Endothelial cell of umbilical vein (primary cell): ENCODE measurements at regions not wholly inside any gene's neighbourhood (a gene's known extent, or its start where the extent isn't known, plus 50 kb on each side); places are given as distances from the start of the nearest gene placed in this dataset.

Experiments used
- BruUV-seq: library from RNA; stranded (reverse); fragments of 400-500 nt; replicated peaks from 2 replicates; lab custom pipeline; 2021; lab: Mats Ljungman, UMichigan
- CTCF ChIA-PET: fragments of 300-600, 350-600 bp; sonication (Branson Sonifier 250); formaldehyde crosslinking; loops from one replicate; lab custom pipeline; 2021; ENCODE audit warnings: antibody characterized with exemption, inconsistent platforms; lab: Charles Lee
- POLR2A ChIA-PET: fragments of 300-600, 350-600 bp; sonication (Branson Sonifier 250); formaldehyde crosslinking; loops from one replicate; lab custom pipeline; 2021; ENCODE audit warnings: antibody characterized with exemption, inconsistent platforms; lab: Charles Lee
- DNase-seq: peaks from one replicate; pipeline ENCODE4 v3.0.0-alpha.2; 2011; ENCODE audit warnings: low read depth, low spot score
- FAIRE-seq: peaks from 2 replicates; lab custom pipeline; 2011; peaks lifted over from hg19 to GRCh38; lab: Jason Lieb, UNC
- H2AFZ ChIP-seq: 2 replicates; pipeline ENCODE4 v1.6.0; 2012; ENCODE audit warnings: low read depth, low read length, control low read depth, inconsistent platforms
- H3K27ac ChIP-seq: 2 replicates; pipeline ENCODE4 v1.5.1; 2011; ENCODE audit warnings: low read depth, mild to moderate bottlenecking, control low read depth, low read length, moderate library complexity; ENCODE audit not compliant: insufficient read depth
- H3K27me3 ChIP-seq, 2 experiments: 2 replicates each; pipeline versions ENCODE4 v1.6.0 to v1.6.1; 2011; ENCODE audit warnings: low read length in 2 of 2, mixed read lengths in 1 of 2; ENCODE audit not compliant: control insufficient read depth in 2 of 2, insufficient read depth in 2 of 2
- H3K36me3 ChIP-seq, 2 experiments: 2 replicates in 1 of 2; 3 replicates in 1 of 2; pipeline ENCODE4 v1.5.1; 2011; ENCODE audit warnings: low read length in 2 of 2, mild to moderate bottlenecking in 1 of 2, moderate library complexity in 1 of 2; ENCODE audit not compliant: control insufficient read depth in 2 of 2, insufficient read depth in 2 of 2; ENCODE audit errors: extremely low read depth in 1 of 2
- H3K4me1 ChIP-seq: 3 replicates; pipeline ENCODE4 v1.5.1; 2011; ENCODE audit warnings: mild to moderate bottlenecking, low read length; ENCODE audit not compliant: control insufficient read depth, insufficient read depth; ENCODE audit errors: extremely low read depth
- H3K4me2 ChIP-seq: 2 replicates; pipeline ENCODE4 v1.6.1; 2011; ENCODE audit warnings: low read length, control low read depth, mixed read lengths; ENCODE audit not compliant: insufficient read depth
- H3K4me3 ChIP-seq, 3 experiments: fragments of 200-600 bp in 1 of 3; sonication (generic), shearing (Covaris generic) in 1 of 3; replicated peaks in 1 of 3; 2 replicates each; pipeline ENCODE4 v1.5.1; 2011 to 2016; ENCODE audit warnings: control low read depth in 3 of 3, low read length in 3 of 3, mild to moderate bottlenecking in 2 of 3, inconsistent platforms in 1 of 3, low read depth in 1 of 3, moderate library complexity in 1 of 3; ENCODE audit not compliant: insufficient read depth in 1 of 3
- H3K79me2 ChIP-seq: 2 replicates; pipeline ENCODE4 v1.6.0; 2012; ENCODE audit warnings: low read length, inconsistent platforms; ENCODE audit not compliant: control insufficient read depth, insufficient read depth
- H3K9ac ChIP-seq: replicated peaks from 2 replicates; pipeline ENCODE3; 2011; ENCODE audit warnings: low read length, control low read depth; ENCODE audit not compliant: insufficient read depth; ENCODE audit errors: extremely low read depth
- H3K9me1 ChIP-seq: replicated peaks from 3 replicates; pipeline ENCODE4 v1.6.0; 2011; ENCODE audit warnings: mild to moderate bottlenecking, low read length; ENCODE audit not compliant: control insufficient read depth, insufficient read depth; ENCODE audit errors: extremely low read depth
- H3K9me3 ChIP-seq: replicated peaks from 2 replicates; pipeline ENCODE4 v1.5.1; 2012; ENCODE audit warnings: low read length, inconsistent platforms; ENCODE audit not compliant: control insufficient read depth, insufficient read depth
- H4K20me1 ChIP-seq: replicated peaks from 2 replicates; pipeline ENCODE3; 2011; ENCODE audit warnings: mild to moderate bottlenecking, low read length; ENCODE audit not compliant: control insufficient read depth, insufficient read depth; ENCODE audit errors: extremely low read depth
- EZH2 ChIP-seq: IDR thresholded peaks from 2 replicates; pipeline ENCODE4 v1.6.1; 2012; ENCODE audit warnings: borderline replicate concordance, low read depth, mild to moderate bottlenecking, moderate library complexity, low read length, inconsistent platforms; ENCODE audit not compliant: severe bottlenecking
- FOS ChIP-seq: IDR thresholded peaks from 2 replicates; pipeline ENCODE4 v1.6.1; 2011; ENCODE audit warnings: mild to moderate bottlenecking, low read length, moderate library complexity, borderline replicate concordance; ENCODE audit not compliant: insufficient read depth
- GATA2 ChIP-seq: IDR thresholded peaks from 2 replicates; pipeline ENCODE4 v1.7.0; 2011; ENCODE audit warnings: low read depth, mild to moderate bottlenecking, moderate library complexity, mixed read lengths, low read length; ENCODE audit not compliant: insufficient read length, insufficient read depth
- JUN ChIP-seq: IDR thresholded peaks from 2 replicates; pipeline ENCODE4 v1.6.1; 2011; ENCODE audit warnings: borderline replicate concordance, low read depth; ENCODE audit not compliant: insufficient read length, insufficient read depth
- MYC ChIP-seq: IDR thresholded peaks from one replicate; pipeline ENCODE4 v1.6.1; 2011; ENCODE audit warnings: mild to moderate bottlenecking, low read depth, low read length
- POLR2A ChIP-seq: IDR thresholded peaks from 2 replicates; pipeline ENCODE4 v1.6.1; 2012; ENCODE audit warnings: low read depth, mild to moderate bottlenecking, control low read depth, low read length
- dilution Hi-C: fragments of 300-500 bp; cut with MboI; formaldehyde crosslinking; loops from one replicate; pipeline ENCODE4 v1.15.0; 2019; ENCODE audit warnings: low sequenced_read_pairs; ENCODE audit not compliant: extremely low pct_ligation_motif_present
- intact Hi-C: fragments of 100-400 bp; cut with micrococcal nuclease; formaldehyde crosslinking; loops from one replicate; pipeline ENCODE4 v1.10.0; 2022
- TF ChIP-seq, protein P1 (sequence below), 2 donors: IDR thresholded peaks; 1 replicate in 1 of 2; 2 replicates in 1 of 2; pipeline ENCODE4 v1.5.1; 2011; ENCODE audit warnings: low read length in 2 of 2, mild to moderate bottlenecking in 2 of 2, moderate library complexity in 2 of 2, control low read depth in 1 of 2, inconsistent platforms in 1 of 2, low read depth in 1 of 2; ENCODE audit not compliant: insufficient read depth in 1 of 2; ENCODE audit errors: extremely low read depth in 1 of 2

DNA sequence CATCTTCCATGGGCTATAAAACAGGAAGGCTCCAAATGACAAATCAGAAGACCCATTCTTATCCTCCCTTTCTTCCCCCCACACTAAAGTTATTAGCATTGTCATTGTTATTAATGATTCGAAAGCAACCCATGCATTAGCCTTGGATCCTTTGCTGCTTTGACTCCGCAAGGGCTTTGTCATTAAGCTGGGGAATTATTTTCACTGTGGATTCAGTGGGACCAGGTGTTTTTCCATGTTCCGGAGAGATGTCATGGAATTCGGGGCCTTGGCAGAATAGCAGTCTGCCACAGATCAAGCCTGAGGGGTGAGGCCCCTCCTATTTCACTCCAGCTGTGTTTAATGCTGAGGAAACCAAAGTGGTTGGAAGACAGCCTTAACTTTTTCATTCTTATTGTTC, 357.1 kb downstream of the EN1 start:
- Histone ChIP-seq H3K79me2 (no peaks in the 10 kb centered on the region), H2AFZ (no peak overlapping the region), H4K20me1 (no peaks in the 10 kb centered on the region), H3K36me3 (no peaks in the 10 kb centered on the region), H3K9ac (no peak overlapping the region), H3K27ac (no peak overlapping the region), H3K4me3 (no peak overlapping the region), H3K27me3 (no peaks in the 10 kb centered on the region), H3K9me1 (no peaks in the 10 kb centered on the region), H3K4me1 (no peaks in the 10 kb centered on the region), H3K9me3 (no peaks in the 10 kb centered on the region), H3K4me2 (no peak overlapping the region)
- TF ChIP-seq MYC = no peak
- no peak for TF ChIP-seq POLR2A
- TF ChIP-seq EZH2 = no peak
- TF ChIP-seq JUN = no peak
- no peak for TF ChIP-seq FOS
- TF ChIP-seq, protein P1, sequence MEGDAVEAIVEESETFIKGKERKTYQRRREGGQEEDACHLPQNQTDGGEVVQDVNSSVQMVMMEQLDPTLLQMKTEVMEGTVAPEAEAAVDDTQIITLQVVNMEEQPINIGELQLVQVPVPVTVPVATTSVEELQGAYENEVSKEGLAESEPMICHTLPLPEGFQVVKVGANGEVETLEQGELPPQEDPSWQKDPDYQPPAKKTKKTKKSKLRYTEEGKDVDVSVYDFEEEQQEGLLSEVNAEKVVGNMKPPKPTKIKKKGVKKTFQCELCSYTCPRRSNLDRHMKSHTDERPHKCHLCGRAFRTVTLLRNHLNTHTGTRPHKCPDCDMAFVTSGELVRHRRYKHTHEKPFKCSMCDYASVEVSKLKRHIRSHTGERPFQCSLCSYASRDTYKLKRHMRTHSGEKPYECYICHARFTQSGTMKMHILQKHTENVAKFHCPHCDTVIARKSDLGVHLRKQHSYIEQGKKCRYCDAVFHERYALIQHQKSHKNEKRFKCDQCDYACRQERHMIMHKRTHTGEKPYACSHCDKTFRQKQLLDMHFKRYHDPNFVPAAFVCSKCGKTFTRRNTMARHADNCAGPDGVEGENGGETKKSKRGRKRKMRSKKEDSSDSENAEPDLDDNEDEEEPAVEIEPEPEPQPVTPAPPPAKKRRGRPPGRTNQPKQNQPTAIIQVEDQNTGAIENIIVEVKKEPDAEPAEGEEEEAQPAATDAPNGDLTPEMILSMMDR (IDR thresholded peaks at IDR 0.05; ENCODE audit: extremely low read depth in 1 of 2, insufficient read depth in 1 of 2, low read depth in 1 of 2, low read length in 2 of 2) = no peak
- no peak for TF ChIP-seq GATA2
- no peak for FAIRE-seq
- POLR2A ChIA-PET = no interaction called here
- dilution Hi-C loops (no loop called here), intact Hi-C loops (no loop called here)
- BruUV-seq = no TSS peak
- CTCF ChIA-PET = interaction anchor here (1.1 kb wide), 1 partner anchor 365 kb away, joined by 3 read pairs; no protein-coding TSS in a partner anchor
- no peak for DNase-seq
